AML-193 (cell line): ENCODE measurements at regions not wholly inside any gene's neighbourhood (a gene's known extent, or its start where the extent isn't known, plus 50 kb on each side); places are given as distances from the start of the nearest gene placed in this dataset.
"Not testable (repeated sequence)": the region's sequence is repeated elsewhere in the genome, so short reads cannot be mapped to it uniquely, and the experiment has no call there.

Experiments used
- DNase-seq, 2 experiments: peaks; one replicate each; lab custom pipeline; 2025; lab: John Stamatoyannopoulos, UW

DNA sequence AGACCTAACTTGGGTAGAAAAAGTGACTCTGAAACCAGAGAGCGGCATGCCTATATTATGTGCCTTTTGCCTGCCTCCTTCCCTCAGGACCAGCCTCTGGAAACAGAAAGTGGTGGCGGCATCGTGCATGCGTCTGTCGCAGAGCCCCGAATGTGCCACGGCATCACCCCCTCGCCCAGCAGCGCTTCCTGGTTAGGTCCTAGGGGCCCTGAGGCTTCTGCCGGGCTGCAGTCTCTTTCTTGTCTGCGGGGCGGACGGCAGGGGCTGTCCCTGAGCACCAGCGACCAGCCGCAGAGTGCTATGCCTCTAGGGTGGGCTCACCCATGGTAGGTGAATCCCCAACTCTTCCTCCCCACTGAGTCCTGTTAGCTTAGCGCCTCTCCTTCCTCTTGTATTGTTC lies 68.7 kb downstream of the VSIG4 start:
- no peak for DNase-seq

DNA sequence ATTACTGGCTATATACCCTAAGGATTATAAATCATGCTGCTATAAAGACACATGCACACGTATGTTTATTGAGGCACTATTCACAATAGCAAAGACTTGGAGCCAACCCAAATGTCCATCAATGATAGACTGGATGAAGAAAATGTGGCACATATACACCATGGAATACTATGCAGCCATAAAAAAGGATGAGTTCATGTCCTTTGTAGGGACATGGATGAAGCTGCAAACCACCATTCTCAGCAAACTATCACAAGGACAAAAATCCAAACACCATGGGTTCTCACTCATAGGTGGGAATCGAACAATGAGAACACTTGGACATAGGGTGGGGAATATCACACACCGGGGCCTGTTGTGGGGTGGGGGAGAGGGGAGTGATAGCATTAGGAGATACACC lies 72.7 kb downstream of the VSIG4 start:
- DNase-seq, result not testable (repeated sequence)

DNA sequence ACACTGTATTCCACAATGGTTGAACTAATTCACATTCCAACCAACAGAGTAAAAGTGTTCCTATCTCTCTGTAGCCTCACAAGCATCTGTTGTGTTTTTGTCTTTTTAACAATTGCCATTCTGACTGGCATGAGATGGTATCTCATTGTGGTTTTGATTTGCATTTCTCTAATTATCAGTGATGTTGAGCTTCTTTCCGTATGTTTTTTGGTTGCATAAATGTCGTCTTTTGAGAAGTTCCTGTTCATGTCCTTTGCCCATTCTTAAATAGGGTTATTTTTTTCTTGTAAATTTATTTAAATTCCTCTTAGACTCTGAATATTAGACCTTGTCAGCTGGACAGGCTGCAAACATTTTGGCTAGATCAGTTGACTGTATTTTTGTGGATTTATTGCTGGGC lies 78.2 kb downstream of the VSIG4 start:
- DNase-seq, result no peak

- DNase-seq, result no peak
These were observed 91.8 kb downstream of the VSIG4 start for GRCh38 chrX:65948103-65948502.

DNA sequence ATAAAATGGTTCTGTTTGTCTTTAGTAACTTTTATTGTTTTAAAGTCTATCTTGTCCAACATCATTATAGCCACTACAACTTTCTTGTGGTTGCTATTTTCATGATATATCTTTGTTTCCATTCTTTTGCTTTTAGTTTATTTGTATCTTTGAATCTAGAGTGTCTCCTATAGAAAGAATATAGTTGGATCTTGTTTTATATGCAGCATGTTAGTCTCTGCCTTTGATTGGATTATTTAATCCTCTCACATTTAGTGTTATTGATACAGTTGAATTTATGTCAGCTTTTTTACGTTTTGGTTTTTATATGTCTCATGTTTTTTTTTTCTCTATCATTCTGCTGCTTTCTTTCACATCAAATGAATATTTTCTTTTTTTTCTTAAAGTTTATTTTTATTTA lies 98.1 kb downstream of the VSIG4 start:
- no peak for DNase-seq

- DNase-seq, result no peak
These were observed 106.7 kb downstream of the VSIG4 start for GRCh38 chrX:65933085-65933589.

DNA sequence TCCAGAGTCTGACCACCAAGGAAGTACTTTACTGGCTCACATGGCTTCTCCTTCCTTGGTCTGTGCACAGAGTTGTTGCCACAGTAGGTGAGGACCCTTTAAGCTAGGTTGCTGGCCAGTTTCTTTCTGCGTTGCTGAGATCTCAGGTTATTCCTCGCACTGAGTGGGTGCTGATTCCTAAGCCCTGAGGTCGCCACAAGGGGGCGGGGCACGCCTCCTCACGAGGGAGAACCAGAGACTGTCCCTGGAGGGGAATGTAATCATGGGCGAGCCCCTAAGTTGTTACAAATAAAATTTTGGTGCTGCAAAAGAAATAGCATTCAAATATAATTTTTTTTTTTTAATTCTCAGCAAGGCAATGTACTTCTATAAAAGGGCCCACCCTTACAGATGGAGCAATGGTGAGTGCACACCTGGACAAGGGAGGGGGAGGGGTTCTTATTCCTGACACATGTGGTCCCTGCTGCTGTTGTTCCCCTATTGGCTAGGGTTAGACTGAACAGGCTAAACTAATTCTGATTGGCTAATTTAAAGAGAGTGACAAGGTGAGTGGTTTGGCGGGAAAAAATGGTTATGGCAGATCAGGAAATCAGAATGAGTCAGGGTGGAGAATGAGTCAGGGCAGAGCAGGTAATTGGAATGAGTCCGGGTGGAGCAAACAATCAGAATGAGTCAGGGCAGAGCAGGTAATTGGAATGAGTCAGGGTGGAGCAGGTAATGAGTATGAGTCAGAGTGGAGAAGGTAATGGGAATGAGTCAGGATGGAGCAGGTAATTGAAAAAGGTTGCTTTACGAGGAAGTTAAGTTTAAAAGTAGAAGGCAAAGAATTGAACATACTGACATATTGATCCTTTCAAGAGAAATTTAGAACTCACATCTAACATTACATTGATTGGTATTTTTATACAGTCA lies 107.5 kb downstream of the VSIG4 start:
- no peak for DNase-seq

DNA sequence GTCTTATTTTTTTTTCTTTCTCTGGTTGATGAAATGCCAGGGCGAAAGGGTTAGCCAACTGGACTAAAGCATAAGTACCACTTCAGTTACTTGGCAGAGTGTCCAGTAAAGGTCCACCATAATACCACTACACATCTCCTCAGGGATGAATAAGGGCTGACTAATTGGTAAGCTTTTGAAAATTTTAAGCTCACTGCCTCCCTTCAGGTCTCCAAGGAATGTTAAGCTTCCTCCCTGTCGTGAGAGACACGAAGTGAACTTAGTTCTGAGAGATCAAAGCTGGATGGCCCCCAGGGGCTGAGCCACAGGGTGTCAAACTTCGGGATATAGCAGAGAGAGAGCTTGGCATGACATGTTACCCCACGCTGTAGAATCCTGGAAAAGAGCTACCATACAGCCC lies 111.4 kb downstream of the VSIG4 start:
- DNase-seq, result no peak

DNA sequence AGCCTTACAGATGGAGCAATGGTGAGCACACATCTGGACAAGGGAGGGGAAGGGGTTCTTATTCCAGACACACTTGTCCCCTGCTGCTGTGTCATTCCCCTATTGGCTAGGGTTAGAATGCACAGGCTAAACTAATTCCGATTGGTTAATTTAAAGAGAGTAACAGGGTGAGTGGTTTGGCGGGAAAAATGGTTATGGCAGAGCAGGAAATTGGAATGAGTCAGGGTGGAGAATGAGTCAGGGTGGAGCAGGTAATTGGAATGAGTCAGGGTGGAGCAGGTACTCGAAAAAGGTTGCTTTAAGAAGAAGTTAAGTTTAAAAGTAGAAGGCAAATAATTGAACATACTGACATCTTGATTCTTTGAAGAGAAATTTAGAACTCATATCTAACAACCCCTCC lies 112.5 kb downstream of the VSIG4 start:
- not testable (repeated sequence) for DNase-seq

GRCh38 chrX:65926095-65927019 lies 113.5 kb downstream of the VSIG4 start:
- no peak for DNase-seq

DNA sequence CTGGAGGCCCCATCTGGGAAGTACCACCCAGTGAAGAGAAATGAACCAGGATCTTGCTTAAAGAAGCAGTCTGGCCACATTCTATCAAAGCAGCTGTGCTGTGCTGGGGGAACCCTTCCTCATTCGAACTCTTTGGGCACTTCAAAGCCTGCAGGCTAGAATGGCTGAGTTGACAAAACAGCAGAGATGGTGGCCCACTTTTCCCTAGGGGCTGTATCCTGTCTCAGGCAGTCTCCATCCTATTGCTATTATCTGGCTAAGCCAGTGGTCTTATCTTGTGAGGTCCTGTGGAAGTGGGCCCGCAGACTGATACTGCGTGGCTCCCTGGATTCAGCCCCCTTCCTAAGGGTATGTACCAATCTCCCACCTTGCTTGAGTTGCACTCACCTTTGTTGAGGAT lies 114.3 kb downstream of the VSIG4 start:
- DNase-seq, result no peak

DNA sequence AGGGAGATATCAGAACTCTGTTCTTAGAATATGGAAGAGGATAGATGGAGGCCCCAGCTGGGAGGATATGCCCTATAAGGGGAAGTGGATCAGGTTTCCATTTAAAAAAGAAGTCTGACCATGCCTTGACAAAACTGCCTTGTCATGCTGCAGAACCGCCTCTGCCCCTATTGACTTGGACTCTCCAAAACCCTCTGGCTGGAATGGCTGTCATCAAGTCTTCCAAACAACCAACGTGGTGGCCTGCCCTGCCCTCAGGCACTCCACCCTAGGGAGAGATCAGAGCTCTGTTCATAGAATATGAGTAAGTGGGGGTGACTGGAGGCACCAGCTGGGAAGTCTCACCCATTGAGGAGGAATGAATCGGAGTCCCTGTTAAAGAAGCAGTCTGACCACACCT lies 114.9 kb downstream of the VSIG4 start:
- no peak for DNase-seq

- no peak for DNase-seq
These were observed 118.5 kb downstream of the VSIG4 start for GRCh38 chrX:65921363-65921762.

- no peak for DNase-seq
These were observed 119.3 kb downstream of the VSIG4 start for GRCh38 chrX:65920620-65921019.

- peak in 1 of 2 experiments; percentile 25 for DNase-seq
These were observed 129.0 kb downstream of the VSIG4 start for GRCh38 chrX:65910899-65911298.

DNA sequence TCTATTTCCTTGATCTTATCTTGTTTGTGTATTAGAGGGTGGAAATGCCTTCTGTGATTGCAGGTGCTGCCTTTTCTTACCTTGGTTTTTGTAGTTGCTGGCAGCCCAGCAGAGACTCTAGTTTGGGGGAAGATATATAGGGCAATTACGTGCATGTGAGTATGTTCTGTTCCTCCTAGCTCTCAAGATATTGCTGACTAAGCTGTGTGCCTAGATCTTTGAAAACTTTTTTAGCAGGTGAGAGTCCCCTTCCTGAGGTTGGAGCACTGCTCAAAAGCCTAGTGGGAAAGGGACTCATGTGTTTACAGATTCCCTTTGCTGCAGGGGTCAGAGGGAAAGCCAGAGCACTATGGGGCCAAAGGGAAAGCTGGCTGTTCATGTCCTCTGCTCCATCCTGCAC lies 136.1 kb downstream of the VSIG4 start:
- DNase-seq, result no peak

GRCh38 chrX:65902011-65902410 lies 137.9 kb downstream of the VSIG4 start:
- DNase-seq, result no peak

GRCh38 chrX:65900850-65901844 lies 138.7 kb downstream of the VSIG4 start:
- no peak for DNase-seq

GRCh38 chrX:65894133-65894532 lies 145.7 kb downstream of the VSIG4 start:
- DNase-seq, result no peak

DNA sequence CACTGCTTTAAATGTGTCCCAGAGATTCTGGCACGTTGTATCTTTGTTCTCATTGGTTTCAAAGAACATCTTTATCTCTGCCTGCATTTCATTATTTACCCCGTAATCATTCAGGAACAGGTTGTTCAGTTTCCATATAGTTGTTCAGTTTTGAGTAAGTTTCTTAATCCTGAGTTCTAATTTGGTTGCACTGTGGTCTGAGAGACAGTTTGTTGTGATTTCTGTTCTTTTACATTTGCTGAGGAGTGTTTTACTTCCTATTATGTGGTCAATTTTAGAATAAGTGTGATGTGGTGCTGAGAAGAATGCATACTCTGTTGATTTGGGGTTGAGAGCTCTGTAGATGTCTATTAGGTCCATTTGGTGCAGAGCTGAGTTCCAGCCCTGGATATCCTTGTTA lies 148.1 kb downstream of the VSIG4 start:
- not testable (repeated sequence) for DNase-seq

DNA sequence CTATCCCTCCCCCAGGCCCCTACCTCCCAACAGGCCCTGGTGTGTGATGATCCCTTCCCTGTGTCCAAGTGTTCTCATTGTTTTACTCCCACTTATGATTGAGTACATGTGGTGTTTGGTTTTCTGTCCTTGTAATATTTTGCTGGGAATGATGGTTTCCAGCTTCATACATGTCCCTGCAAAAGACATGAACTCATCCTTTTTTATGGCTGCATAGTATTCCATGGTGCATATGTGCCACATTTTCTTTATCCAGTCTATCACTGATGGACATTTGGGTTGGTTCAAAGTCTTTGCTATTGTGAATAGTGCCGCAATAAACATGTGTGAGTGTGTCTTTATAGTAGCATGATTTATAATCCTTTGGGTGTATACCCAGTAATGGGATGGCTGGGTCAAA lies 151.7 kb downstream of the VSIG4 start:
- not testable (repeated sequence) for DNase-seq
